IMR-90 (cell line): ENCODE measurements at regions not wholly inside any gene's neighbourhood (a gene's known extent, or its start where the extent isn't known, plus 50 kb on each side); places are given as distances from the start of the nearest gene placed in this dataset.
A peak's percentile ranks its signal among the peaks of the same experiment; 100 is the strongest.

Experiments
- ATAC-seq: fragments of 200-7000 bp; cut with Tn5 transposase; 2 replicates; pipeline ENCODE4 v1.9.1; 2020; ENCODE audit warnings: low read depth, mild to moderate bottlenecking, moderate library complexity
- BruUV-seq: library from RNA; stranded (reverse); fragments of 400-500 nt; replicated peaks from 2 replicates; lab custom pipeline; 2021; lab: Mats Ljungman, UMichigan
- CTCF ChIA-PET: fragments of 300-600 bp; formaldehyde crosslinking; extraction: SDS; loops from one replicate; lab custom pipeline; 2021; ENCODE audit warnings: antibody characterized with exemption; lab: Yijun Ruan, JAX
- POLR2A ChIA-PET: fragments of 300-600 bp; sonication (Branson Sonifier 250); formaldehyde crosslinking; loops from one replicate; lab custom pipeline; 2022; ENCODE audit warnings: antibody characterized with exemption; ENCODE audit not compliant: unreplicated experiment; lab: Charles Lee
- DNase-seq: peaks from one replicate; pipeline ENCODE4 v3.0.0; 2013
- H2AFZ ChIP-seq: replicated peaks from 2 replicates; pipeline ENCODE3; 2013; ENCODE audit warnings: low read length, mild to moderate bottlenecking; ENCODE audit not compliant: poor library complexity
- H2AK5ac ChIP-seq: 2 replicates; pipeline ENCODE4 v1.6.1; 2013; ENCODE audit warnings: low read depth, low read length, inconsistent platforms
- H2AK9ac ChIP-seq: replicated peaks from 2 replicates; pipeline ENCODE3; 2013; ENCODE audit warnings: mild to moderate bottlenecking, low read depth, low read length, moderate library complexity; ENCODE audit not compliant: poor library complexity
- H2BK120ac ChIP-seq: 2 replicates; pipeline ENCODE4 v1.6.1; 2013; ENCODE audit warnings: low read depth, low read length, inconsistent platforms
- H2BK15ac ChIP-seq: 3 replicates; pipeline ENCODE4 v1.6.1; 2013; ENCODE audit warnings: low read depth, low read length, inconsistent platforms
- H2BK20ac ChIP-seq: 2 replicates; pipeline ENCODE4 v1.6.1; 2013; ENCODE audit warnings: low read depth, mild to moderate bottlenecking, inconsistent platforms, low read length, moderate library complexity
- H2BK5ac ChIP-seq: 2 replicates; pipeline ENCODE4 v1.6.1; 2013; ENCODE audit warnings: mild to moderate bottlenecking, low read depth, low read length, inconsistent platforms; ENCODE audit not compliant: poor library complexity, severe bottlenecking
- H3K14ac ChIP-seq: replicated peaks from 2 replicates; pipeline ENCODE4 v1.6.1; 2013; ENCODE audit warnings: low read depth, low read length, inconsistent platforms
- H3K18ac ChIP-seq: 2 replicates; pipeline ENCODE4 v1.6.1; 2013; ENCODE audit warnings: low read depth, low read length, control low read depth
- H3K23ac ChIP-seq: 2 replicates; pipeline ENCODE4 v1.6.1; 2013; ENCODE audit warnings: low read depth, low read length, inconsistent platforms
- H3K27ac ChIP-seq: 2 replicates; pipeline ENCODE4 v1.5.1; 2013; ENCODE audit warnings: mild to moderate bottlenecking, control low read depth, low read length; ENCODE audit not compliant: insufficient read depth
- H3K27me3 ChIP-seq: 2 replicates; pipeline ENCODE4 v1.6.1; 2013; ENCODE audit warnings: low read length; ENCODE audit not compliant: control insufficient read depth, insufficient read depth
- H3K36me3 ChIP-seq: 2 replicates; pipeline ENCODE4 v1.6.1; 2013; ENCODE audit warnings: low read length, mixed read lengths; ENCODE audit not compliant: control insufficient read depth, insufficient read depth
- H3K4ac ChIP-seq: 2 replicates; pipeline ENCODE4 v1.6.1; 2013; ENCODE audit warnings: low read depth, low read length, inconsistent platforms
- H3K4me1 ChIP-seq: 2 replicates; pipeline ENCODE4 v1.6.1; 2013; ENCODE audit warnings: low read length, mixed read lengths; ENCODE audit not compliant: control insufficient read depth, insufficient read depth
- H3K4me2 ChIP-seq: 2 replicates; pipeline ENCODE4 v1.6.1; 2013; ENCODE audit warnings: low read depth, mild to moderate bottlenecking, control low read depth, low read length, moderate library complexity
- H3K4me3 ChIP-seq: 2 replicates; pipeline ENCODE4 v1.5.1; 2013; ENCODE audit warnings: low read depth, mild to moderate bottlenecking, control low read depth, low read length, moderate library complexity; ENCODE audit not compliant: insufficient read depth
- H3K56ac ChIP-seq: 2 replicates; pipeline ENCODE4 v1.6.1; 2013; ENCODE audit warnings: low read length, inconsistent platforms; ENCODE audit not compliant: insufficient read depth; ENCODE audit errors: extremely low read depth
- H3K79me1 ChIP-seq, 2 experiments: 2 replicates each; pipeline ENCODE4 v1.6.1; 2013; ENCODE audit warnings: low read length in 2 of 2, inconsistent platforms in 1 of 2, low read depth in 1 of 2
- H3K9ac ChIP-seq: 2 replicates; pipeline ENCODE4 v1.6.1; 2013; ENCODE audit warnings: low read depth, low read length, control low read depth
- H3K9me1 ChIP-seq: 2 replicates; pipeline ENCODE4 v1.6.1; 2013; ENCODE audit warnings: low read length, inconsistent platforms; ENCODE audit not compliant: insufficient read depth
- H3K9me3 ChIP-seq: 2 replicates; pipeline ENCODE4 v1.6.1; 2013; ENCODE audit warnings: low read length; ENCODE audit not compliant: control insufficient read depth, insufficient read depth
- H4K20me1 ChIP-seq: 2 replicates; pipeline ENCODE4 v1.6.1; 2013; ENCODE audit warnings: low read length, inconsistent platforms; ENCODE audit not compliant: insufficient read depth
- H4K5ac ChIP-seq: 2 replicates; pipeline ENCODE4 v1.6.1; 2013; ENCODE audit warnings: mild to moderate bottlenecking, low read depth, low read length, control low read depth
- H4K8ac ChIP-seq, 2 experiments: 2 replicates each; pipeline ENCODE4 v1.6.1; 2013; ENCODE audit warnings: low read depth in 2 of 2, low read length in 2 of 2, control low read depth in 1 of 2, inconsistent platforms in 1 of 2
- H4K91ac ChIP-seq: 2 replicates; pipeline ENCODE4 v1.6.1; 2013; ENCODE audit warnings: low read depth, low read length, inconsistent platforms; ENCODE audit not compliant: insufficient read depth
- CEBPB ChIP-seq: IDR thresholded peaks from 2 replicates; pipeline ENCODE4 v1.6.1; 2012; ENCODE audit warnings: low read depth, low read length, improper control_type of control experiment
- MXI1 ChIP-seq: IDR thresholded peaks from 2 replicates; pipeline ENCODE4 v1.6.1; 2012; ENCODE audit warnings: low read depth, mild to moderate bottlenecking, low read length, moderate library complexity, borderline replicate concordance
- WGBS, 2 experiments: methylation state at CpG; one replicate each; pipeline versions ENCODE4 v1.1.5 to v1.1.7; 2013; ENCODE audit warnings: missing lambda C conversion rate in 2 of 2; ENCODE audit not compliant: insufficient read length in 1 of 2; ENCODE audit errors: extremely low coverage in 2 of 2; 5-methylcytosine and 5-hydroxymethylcytosine counted together
- dilution Hi-C: fragments of 300-500 bp; cut with HindIII; formaldehyde crosslinking; loops from one replicate; pipeline ENCODE4 v1.14.3; 2018; ENCODE audit warnings: low sequenced_read_pairs; ENCODE audit not compliant: unreplicated experiment
- in situ Hi-C: fragments of 300-500 bp; cut with MboI; formaldehyde crosslinking; loops from 3 replicates; pipeline ENCODE4 v1.14.3; 2019; ENCODE audit warnings: low sequenced_read_pairs, inconsistent platforms, mixed read lengths
- intact Hi-C: fragments of 100-400 bp; cut with micrococcal nuclease; formaldehyde crosslinking; loops from 2 replicates; pipeline ENCODE4 v1.10.0; 2022

DNA sequence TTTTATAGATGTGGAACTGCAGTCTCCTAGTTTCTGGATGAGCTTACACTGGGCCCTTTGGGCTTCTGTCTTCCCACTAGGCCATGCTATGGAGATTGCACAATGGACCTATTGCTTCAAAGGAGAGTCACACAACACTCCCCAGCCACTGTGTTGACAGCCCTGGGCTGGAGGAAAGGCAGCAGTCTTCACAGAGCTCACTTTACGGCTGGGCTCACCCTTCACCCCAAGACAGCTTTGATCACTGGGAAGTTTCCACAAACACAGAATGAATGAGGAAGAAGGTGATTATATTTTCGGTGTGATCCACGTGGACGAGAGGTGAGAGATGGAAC is 92.7 kb upstream of the GDF10 start:
- Histone ChIP-seq H3K36me3 (no peaks in the 10 kb centered on the region), H3K79me1 (no peaks in the 10 kb centered on the region), H2AK5ac (no peak overlapping the region), H3K56ac (no peak overlapping the region), H3K9ac (no peak overlapping the region), H3K9me1 (no peaks in the 10 kb centered on the region), H2AK9ac (no peak overlapping the region), H3K9me3 (no peaks in the 10 kb centered on the region), H2AFZ (no peak overlapping the region), H3K14ac (no peak overlapping the region), H2BK5ac (no peak overlapping the region), H3K27me3 (peaks cover 2% of the 10 kb centered on the region), H2BK20ac (no peak overlapping the region), H3K4me1 (no peaks in the 10 kb centered on the region), H3K4me2 (no peak overlapping the region), H3K4ac (no peak overlapping the region), H2BK120ac (no peak overlapping the region), H2BK15ac (no peak overlapping the region), H3K23ac (no peak overlapping the region), H4K8ac (no peak overlapping the region), H3K18ac (no peak overlapping the region), H3K27ac (no peak overlapping the region), H4K5ac (no peak overlapping the region), H4K91ac (no peak overlapping the region), H3K4me3 (no peak overlapping the region), H4K20me1 (no peaks in the 10 kb centered on the region)
- ChIA-PET CTCF (no interaction called here), POLR2A (no interaction called here)
- intact Hi-C loops: no loop called here
- dilution Hi-C loops: no loop called here
- no peak for ATAC-seq
- TF ChIP-seq CEBPB (peak; percentile 45), MXI1 (no peak)
- BruUV-seq: no TSS peak
- in situ Hi-C loops: no loop called here
- WGBS, 2 experiments: no CpG with 5 or more reads among the region's 4 CpGs
- no peak for DNase-seq
